Ovary (tissue), 7 donors: ENCODE measurements at regions not wholly inside any gene's neighbourhood (a gene's known extent, or its start where the extent isn't known, plus 50 kb on each side); places are given as distances from the start of the nearest gene placed in this dataset.

Source experiments
- DNase-seq, 5 donors: peaks; one replicate each; pipeline ENCODE4 v3.0.0-alpha.2; 2019 to 2020
- H3K27ac ChIP-seq, 2 donors: fragments of 200-600 bp; one replicate each; pipeline versions ENCODE4 v1.5.1 to v1.8.0; 2019 to 2022
- H3K27me3 ChIP-seq: fragments of 200-600 bp; one replicate; pipeline ENCODE4 v1.8.0; 2022
- H3K36me3 ChIP-seq: fragments of 200-600 bp; sonication (generic); one replicate; pipeline ENCODE4 v1.5.1; 2019
- H3K4me1 ChIP-seq: one replicate; pipeline ENCODE4 v1.8.1; 2013; ENCODE audit warnings: mild to moderate bottlenecking, moderate library complexity; ENCODE audit not compliant: insufficient read depth
- H3K4me3 ChIP-seq: fragments of 200-600 bp; sonication (generic); one replicate; pipeline ENCODE4 v1.5.1; 2017
- H3K9me3 ChIP-seq, 2 donors: fragments of 200-600 bp in 1 of 2; sonication (generic) in 1 of 2; one replicate each; pipeline versions ENCODE4 v1.5.1 to v1.8.1; 2013 to 2019; ENCODE audit warnings: mild to moderate bottlenecking in 1 of 2, moderate library complexity in 1 of 2
- CTCF ChIP-seq, 3 donors: fragments of 450-650 bp in 2 of 3; fragments of 200-600 bp in 1 of 3; IDR thresholded peaks; one replicate each; pipeline versions ENCODE4 v1.5.1 to v1.8.0; 2016 to 2022; ENCODE audit warnings: antibody characterized with exemption in 3 of 3, mild to moderate bottlenecking in 1 of 3
- EP300 ChIP-seq: sonication (generic); formaldehyde crosslinking; IDR thresholded peaks from one replicate; pipeline ENCODE4 v1.6.1; 2017; ENCODE audit warnings: antibody characterized with exemption
- POLR2A ChIP-seq: fragments of 450-650 bp; IDR thresholded peaks from one replicate; pipeline ENCODE4 v1.6.1; 2017; ENCODE audit warnings: antibody characterized with exemption, mild to moderate bottlenecking, moderate library complexity
- WGBS, 3 donors: extraction: QIAGEN DNeasy Blood & Tissue Kit in 1 of 3; methylation state at CpG; one replicate each; pipeline versions ENCODE4 v1.1.5 to v1.1.7; 2013 to 2017; 5-methylcytosine and 5-hydroxymethylcytosine counted together
- intact Hi-C, 4 donors: fragments of 100-400 bp; cut with DNase I; formaldehyde crosslinking; loops; one replicate each; pipeline versions ENCODE4 v1.11.0 to v1.15.1; 2022 to 2023
- donor health status: DM: no; HTN: no; CAD: no; lungs with moderate emphysema.
- donor health status: DM: no; HTN: no; CAD: no.
- donor health status: Bipolar disorder and iron deficiency.
- donor health status: DM: no; HTN: no; CAD: no.
- donor health status: DM: yes; HTN: yes; CAD: no.

GRCh38 chr1:71154429-71154828 is 73.6 kb upstream of the ZRANB2 start:
- intact Hi-C loops, result no loop called here
- Histone ChIP-seq H3K36me3 (no peaks in the 10 kb centered on the region), H3K27me3 (no peaks in the 10 kb centered on the region), H3K4me1 (no peaks in the 10 kb centered on the region), H3K4me3 (no peak overlapping the region), H3K27ac (no peak overlapping the region), H3K9me3 (no peaks in the 10 kb centered on the region)
- TF ChIP-seq EP300 (no peak), CTCF (IDR thresholded peaks at IDR 0.05) (no peak), POLR2A (no peak)
- 90 to 95% (median 94%) methylated on average over 3 of the region's 3 CpGs for WGBS, 3 donors
- no peak for DNase-seq

GRCh38 chr1:71153826-71154225 is 73.0 kb upstream of the ZRANB2 start:
- Histone ChIP-seq H3K4me3 (no peak overlapping the region), H3K9me3 (no peaks in the 10 kb centered on the region), H3K36me3 (no peaks in the 10 kb centered on the region), H3K27me3 (no peaks in the 10 kb centered on the region), H3K27ac (no peak overlapping the region), H3K4me1 (no peaks in the 10 kb centered on the region)
- WGBS, 3 donors, result 83 to 92% (median 89%) methylated on average over 2 of the region's 2 CpGs
- DNase-seq, result no peak
- intact Hi-C loops, result no loop called here
- no peak for TF ChIP-seq CTCF (IDR thresholded peaks at IDR 0.05)
- no peak for TF ChIP-seq POLR2A
- no peak for TF ChIP-seq EP300

- H3K36me3 ChIP-seq, result no peaks in the 10 kb centered on the region
- no peak overlapping the region for H3K4me3 ChIP-seq
- H3K9me3 ChIP-seq, result no peaks in the 10 kb centered on the region
- H3K27me3 ChIP-seq, result no peaks in the 10 kb centered on the region
- no peak for DNase-seq
- no peaks in the 10 kb centered on the region for H3K4me1 ChIP-seq
- no peak overlapping the region for H3K27ac ChIP-seq
- intact Hi-C loops, result no loop called here
- WGBS, 3 donors, result 76 to 84% (median 80%) methylated on average over 4 of the region's 4 CpGs
- TF ChIP-seq CTCF (IDR thresholded peaks at IDR 0.05) (no peak), EP300 (no peak), POLR2A (no peak)
These were observed 67.0 kb upstream of the ZRANB2 start for GRCh38 chr1:71147637-71148360.

- no peak for DNase-seq
- H3K4me3 ChIP-seq, result no peak overlapping the region
- WGBS, 3 donors, result 70 to 74% (median 72%) methylated on average over 2 of the region's 2 CpGs
- H3K27ac ChIP-seq, result no peak overlapping the region
- H3K4me1 ChIP-seq, result no peaks in the 10 kb centered on the region
- H3K9me3 ChIP-seq, result no peaks in the 10 kb centered on the region
- intact Hi-C loops, result no loop called here
- no peaks in the 10 kb centered on the region for H3K27me3 ChIP-seq
- no peaks in the 10 kb centered on the region for H3K36me3 ChIP-seq
- TF ChIP-seq POLR2A, result no peak
- no peak for TF ChIP-seq CTCF (IDR thresholded peaks at IDR 0.05)
- no peak for TF ChIP-seq EP300
These were observed 54.7 kb upstream of the ZRANB2 start for GRCh38 chr1:71135571-71135970.
